HG03159 (cell line): ENCODE measurements at regions not wholly inside any gene's neighbourhood (a gene's known extent, or its start where the extent isn't known, plus 50 kb on each side); places are given as distances from the start of the nearest gene placed in this dataset.
"Not testable (repeated sequence)": the region's sequence is repeated elsewhere in the genome, so short reads cannot be mapped to it uniquely, and the experiment has no call there.

Experiments used
- ATAC-seq: cut with Tn5 transposase; IDR thresholded peaks from one replicate; pipeline ENCODE4 v1.9.1; 2021; ENCODE audit warnings: mild to moderate bottlenecking, moderate library complexity; ENCODE audit not compliant: unreplicated experiment

GRCh38 chr5:60517850-60518249 lies 182.1 kb downstream of the DEPDC1B start:
- ATAC-seq, result no peak

- ATAC-seq, result no peak
These were observed 182.8 kb downstream of the DEPDC1B start for GRCh38 chr5:60517094-60517694.

GRCh38 chr5:60516688-60517087 lies 183.3 kb downstream of the DEPDC1B start:
- no peak for ATAC-seq

- ATAC-seq, result peak; percentile 58
These were observed 185.8 kb downstream of the DEPDC1B start for GRCh38 chr5:60514152-60514551.

GRCh38 chr5:60512117-60512516 lies 187.8 kb downstream of the DEPDC1B start:
- ATAC-seq, result no peak

GRCh38 chr5:60510663-60511062 lies 189.3 kb downstream of the DEPDC1B start:
- no peak for ATAC-seq

- ATAC-seq, result no peak
These were observed 189.9 kb downstream of the DEPDC1B start for GRCh38 chr5:60510049-60510448.

GRCh38 chr5:60509519-60509918 lies 190.4 kb downstream of the DEPDC1B start:
- no peak for ATAC-seq

- no peak for ATAC-seq
These were observed 192.3 kb downstream of the DEPDC1B start for GRCh38 chr5:60507687-60508086.

GRCh38 chr5:60505373-60506171 lies 194.4 kb downstream of the DEPDC1B start:
- no peak for ATAC-seq

GRCh38 chr5:60504342-60504741 lies 195.6 kb downstream of the DEPDC1B start:
- peak; percentile 48 for ATAC-seq

GRCh38 chr5:60503771-60504170 lies 196.2 kb downstream of the DEPDC1B start:
- ATAC-seq, result peak; percentile 89

GRCh38 chr5:60497706-60498500 lies 202.1 kb downstream of the DEPDC1B start:
- ATAC-seq, result no peak

GRCh38 chr5:60495644-60496520 lies 204.1 kb downstream of the DEPDC1B start:
- no peak for ATAC-seq

GRCh38 chr5:60494635-60495034 lies 205.3 kb downstream of the DEPDC1B start:
- peak; percentile 77 for ATAC-seq

GRCh38 chr5:60494144-60494543 lies 205.8 kb downstream of the DEPDC1B start:
- no peak for ATAC-seq

- ATAC-seq, result no peak
These were observed 206.6 kb downstream of the DEPDC1B start for GRCh38 chr5:60493372-60493771.

GRCh38 chr5:60492958-60493357 lies 207.0 kb downstream of the DEPDC1B start:
- ATAC-seq, result no peak

GRCh38 chr5:60492358-60492757 lies 207.6 kb downstream of the DEPDC1B start:
- ATAC-seq, result not testable (repeated sequence)

GRCh38 chr5:60490597-60491166 lies 209.3 kb downstream of the DEPDC1B start:
- no peak for ATAC-seq
